Left lung (tissue), 4 donors: ENCODE measurements at regions not wholly inside any gene's neighbourhood (a gene's known extent, or its start where the extent isn't known, plus 50 kb on each side); places are given as distances from the start of the nearest gene placed in this dataset.
"Not testable (repeated sequence)": the region's sequence is repeated elsewhere in the genome, so short reads cannot be mapped to it uniquely, and the experiment has no call there.

Experiments used
- ATAC-seq: fragments of 200-7000 bp; cut with Tn5 transposase; one replicate; pipeline ENCODE4 v1.9.1; 2020; ENCODE audit warnings: moderate library complexity
- DNase-seq, 4 donors: peaks; one replicate each; pipeline ENCODE4 v3.0.0-alpha.2; 2013 to 2020
- H3K27ac ChIP-seq, 2 donors: fragments of 200-600 bp; sonication (generic) in 1 of 2; one replicate each; pipeline versions ENCODE4 v1.5.0 to v1.8.0; 2020 to 2021
- H3K27me3 ChIP-seq, 2 donors: fragments of 200-600 bp; sonication (generic) in 1 of 2; one replicate each; pipeline versions ENCODE4 v1.5.0 to v1.8.0; 2020 to 2021
- H3K36me3 ChIP-seq, 2 donors: fragments of 200-600 bp; sonication (generic) in 1 of 2; one replicate each; pipeline versions ENCODE4 v1.5.0 to v1.8.0; 2020 to 2021
- H3K4me1 ChIP-seq, 2 donors: fragments of 200-600 bp; one replicate each; pipeline ENCODE4 v1.8.0; 2021
- H3K4me3 ChIP-seq, 2 donors: fragments of 200-600 bp; sonication (generic) in 1 of 2; one replicate each; pipeline versions ENCODE4 v1.5.0 to v1.8.0; 2020 to 2021; ENCODE audit warnings: mild to moderate bottlenecking in 1 of 2
- H3K9me3 ChIP-seq, 2 donors: fragments of 200-600 bp; sonication (generic) in 1 of 2; one replicate each; pipeline versions ENCODE4 v1.5.0 to v1.8.0; 2020 to 2021
- intact Hi-C, 2 donors: fragments of 100-400 bp; cut with DNase I; formaldehyde crosslinking; loops; one replicate each; pipeline versions ENCODE4 v1.11.2 to v1.14.2; 2022
- TF ChIP-seq, protein P1 (sequence below), 2 donors: fragments of 200-600 bp; sonication (generic) in 1 of 2; IDR thresholded peaks; one replicate each; pipeline versions ENCODE4 v1.5.0 to v1.8.0; 2021; ENCODE audit warnings: antibody characterized with exemption in 2 of 2
- donor health status: DM: no; HTN: yes; CAD: no.
- donor health status: DM: no; HTN: no; CAD: no.

DNA sequence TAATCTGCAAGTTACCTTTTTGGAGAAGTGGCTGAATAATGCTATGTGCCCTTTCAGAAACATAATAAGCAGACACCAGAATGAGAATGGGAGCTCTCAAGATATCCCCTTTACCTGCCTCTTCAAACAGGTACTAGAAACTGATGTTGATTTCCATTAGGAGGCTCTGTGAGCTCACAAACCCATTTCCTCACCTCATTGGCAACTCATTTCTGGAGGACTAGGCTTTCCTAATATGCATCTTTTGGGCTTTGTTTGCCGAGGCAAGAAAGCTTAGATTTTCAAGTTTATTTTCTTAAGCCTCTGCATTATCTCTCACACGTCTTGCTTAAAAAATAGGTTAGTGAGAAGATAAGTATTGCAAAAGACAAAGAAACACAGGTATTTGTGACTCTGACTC, 313.1 kb upstream of the IRS4 start:
- Histone ChIP-seq H3K27ac (no peak overlapping the region), H3K36me3 (no peaks in the 10 kb centered on the region), H3K27me3 (peaks cover 0 to 3% of the 10 kb centered on the region in 2 donors), H3K4me3 (no peak overlapping the region), H3K4me1 (no peaks in the 10 kb centered on the region), H3K9me3 (no peaks in the 10 kb centered on the region)
- DNase-seq (no peak), ATAC-seq (no peak)
- intact Hi-C loops = no loop called here
- TF ChIP-seq, protein P1, sequence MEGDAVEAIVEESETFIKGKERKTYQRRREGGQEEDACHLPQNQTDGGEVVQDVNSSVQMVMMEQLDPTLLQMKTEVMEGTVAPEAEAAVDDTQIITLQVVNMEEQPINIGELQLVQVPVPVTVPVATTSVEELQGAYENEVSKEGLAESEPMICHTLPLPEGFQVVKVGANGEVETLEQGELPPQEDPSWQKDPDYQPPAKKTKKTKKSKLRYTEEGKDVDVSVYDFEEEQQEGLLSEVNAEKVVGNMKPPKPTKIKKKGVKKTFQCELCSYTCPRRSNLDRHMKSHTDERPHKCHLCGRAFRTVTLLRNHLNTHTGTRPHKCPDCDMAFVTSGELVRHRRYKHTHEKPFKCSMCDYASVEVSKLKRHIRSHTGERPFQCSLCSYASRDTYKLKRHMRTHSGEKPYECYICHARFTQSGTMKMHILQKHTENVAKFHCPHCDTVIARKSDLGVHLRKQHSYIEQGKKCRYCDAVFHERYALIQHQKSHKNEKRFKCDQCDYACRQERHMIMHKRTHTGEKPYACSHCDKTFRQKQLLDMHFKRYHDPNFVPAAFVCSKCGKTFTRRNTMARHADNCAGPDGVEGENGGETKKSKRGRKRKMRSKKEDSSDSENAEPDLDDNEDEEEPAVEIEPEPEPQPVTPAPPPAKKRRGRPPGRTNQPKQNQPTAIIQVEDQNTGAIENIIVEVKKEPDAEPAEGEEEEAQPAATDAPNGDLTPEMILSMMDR (IDR thresholded peaks at IDR 0.05) = no peak

DNA sequence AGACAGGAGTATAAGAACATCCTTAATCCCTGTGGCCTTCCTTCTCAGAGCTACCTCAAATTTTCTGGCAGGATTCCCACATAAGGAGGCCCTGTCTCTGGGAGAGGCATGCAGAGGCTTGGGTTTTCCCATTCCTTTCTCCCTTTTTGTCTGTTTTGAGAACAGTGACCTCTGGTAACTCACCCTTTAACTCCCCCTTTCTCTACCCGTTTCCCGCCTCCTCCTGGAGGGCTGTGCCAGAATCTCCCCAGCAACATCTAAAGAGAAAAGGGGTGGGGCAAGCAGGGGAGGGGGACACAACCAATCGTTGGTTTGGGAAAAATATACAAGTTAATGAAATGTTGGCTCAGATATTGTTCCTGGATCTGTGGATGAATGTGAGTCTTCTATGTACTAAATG, 303.7 kb upstream of the IRS4 start:
- TF ChIP-seq, protein P1 (IDR thresholded peaks at IDR 0.05) = no peak
- H3K27me3 ChIP-seq = no peaks in the 10 kb centered on the region
- no peaks in the 10 kb centered on the region for H3K9me3 ChIP-seq
- H3K4me3 ChIP-seq = no peak overlapping the region
- no peaks in the 10 kb centered on the region for H3K4me1 ChIP-seq
- DNase-seq = peak in 1 of 4 donors; percentile 5
- H3K27ac ChIP-seq = no peak overlapping the region
- intact Hi-C loops = no loop called here
- no peaks in the 10 kb centered on the region for H3K36me3 ChIP-seq
- no peak for ATAC-seq

- DNase-seq (no peak), ATAC-seq (no peak)
- no peaks in the 10 kb centered on the region for H3K9me3 ChIP-seq
- H3K4me3 ChIP-seq = no peak overlapping the region
- TF ChIP-seq, protein P1 (IDR thresholded peaks at IDR 0.05) = no peak
- H3K27ac ChIP-seq = no peak overlapping the region
- intact Hi-C loops = no loop called here
- H3K36me3 ChIP-seq = no peaks in the 10 kb centered on the region
- no peaks in the 10 kb centered on the region for H3K4me1 ChIP-seq
- H3K27me3 ChIP-seq = no peaks in the 10 kb centered on the region
These were observed 300.3 kb upstream of the IRS4 start for GRCh38 chrX:109036624-109037023.

DNA sequence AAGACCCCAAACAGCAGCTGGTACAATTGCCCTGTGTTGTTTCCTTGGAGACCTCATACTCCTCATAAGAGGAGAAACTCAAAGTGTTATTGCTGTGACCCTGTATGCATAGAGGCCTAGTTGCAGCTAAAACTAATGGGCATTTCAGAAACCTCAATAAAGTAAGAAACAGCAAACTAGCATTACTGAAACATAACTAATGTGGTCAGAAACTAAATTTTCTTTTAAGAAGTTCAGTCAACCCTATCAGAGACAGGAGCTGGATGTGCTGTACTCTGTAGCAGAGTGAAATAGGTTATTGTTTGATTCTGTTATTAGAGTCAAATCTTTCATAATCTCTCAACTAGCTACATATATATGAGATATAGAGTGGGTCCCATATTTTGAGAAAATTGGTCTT, 257.5 kb upstream of the IRS4 start:
- intact Hi-C loops = no loop called here
- H3K4me3 ChIP-seq = no peak overlapping the region

DNA sequence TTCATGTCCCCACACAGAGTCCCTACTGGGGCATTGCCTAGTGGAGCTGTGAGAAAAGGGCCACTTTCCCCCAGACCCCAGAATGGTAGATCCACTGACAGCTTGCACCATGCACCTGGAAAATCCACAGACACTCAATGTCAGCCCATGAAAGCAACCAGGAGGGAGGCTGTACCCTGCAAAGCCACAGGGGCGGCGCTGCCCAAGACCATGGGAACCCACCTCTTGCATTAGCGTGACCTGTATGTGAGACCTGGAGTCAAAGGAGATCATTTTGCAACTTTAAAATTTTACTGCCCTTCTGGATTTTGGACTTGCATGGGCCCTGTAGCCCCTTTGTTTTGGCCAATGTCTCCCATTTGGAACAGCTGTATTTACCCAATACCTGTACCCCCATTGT, 236.5 kb upstream of the IRS4 start:
- H3K4me3 ChIP-seq, ATAC-seq, H3K9me3 ChIP-seq, H3K27me3 ChIP-seq, H3K27ac ChIP-seq, H3K4me1 ChIP-seq, DNase-seq, H3K36me3 ChIP-seq, intact Hi-C loops: not testable (repeated sequence)

More for the DNA sequence above, 257.5 kb upstream of the IRS4 start:
- no peaks in the 10 kb centered on the region for H3K9me3 ChIP-seq
- TF ChIP-seq, protein P1 (IDR thresholded peaks at IDR 0.05) = no peak
- no peak overlapping the region for H3K27ac ChIP-seq
- no peaks in the 10 kb centered on the region for H3K4me1 ChIP-seq
- no peaks in the 10 kb centered on the region for H3K27me3 ChIP-seq
- DNase-seq (no peak), ATAC-seq (no peak)
- no peaks in the 10 kb centered on the region for H3K36me3 ChIP-seq

DNA sequence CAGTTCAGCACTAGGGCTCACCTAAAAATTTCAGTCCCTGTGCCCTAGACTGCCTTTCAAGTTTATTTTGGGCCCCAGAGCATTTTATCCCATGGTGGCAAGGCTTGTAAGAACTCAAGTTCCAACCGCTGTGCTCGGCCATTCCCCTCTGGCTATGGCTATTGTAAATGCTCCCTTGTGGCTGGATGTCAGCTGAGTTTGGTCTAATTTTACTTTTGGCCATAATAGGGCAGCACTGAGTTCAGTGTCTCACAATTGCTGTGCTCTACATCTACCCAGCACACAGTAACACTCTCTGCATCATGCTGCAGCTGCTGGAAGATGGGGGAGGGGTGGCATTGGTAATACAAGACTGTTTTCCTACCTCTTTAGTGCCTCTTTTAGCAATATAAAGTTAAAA, 210.8 kb upstream of the IRS4 start:
- H3K27me3 ChIP-seq = no peaks in the 10 kb centered on the region
- H3K27ac ChIP-seq = no peak overlapping the region
- ATAC-seq = no peak
- no peak overlapping the region for H3K4me3 ChIP-seq
- TF ChIP-seq, protein P1 (IDR thresholded peaks at IDR 0.05) = no peak
- H3K36me3 ChIP-seq = no peaks in the 10 kb centered on the region
- H3K9me3 ChIP-seq = no peaks in the 10 kb centered on the region
- intact Hi-C loops = no loop called here
- H3K4me1 ChIP-seq = no peaks in the 10 kb centered on the region
- no peak for DNase-seq
